ENCODE measurements at regions not wholly inside any gene's neighbourhood (a gene's known extent, or its start where the extent isn't known, plus 50 kb on each side); places are given as distances from the start of the nearest gene placed in this dataset.

GRCh38 chr9:16337322-16338029 is 533.0 kb downstream of the BNC2 start:
- no peak for TF ChIP-seq FOXA1 (IDR thresholded peaks at IDR 0.05)
- TF ChIP-seq FOXK2 (IDR thresholded peaks at IDR 0.05), result no peak
- TF ChIP-seq ARNT (IDR thresholded peaks at IDR 0.05), result no peak
- no peak for TF ChIP-seq SP1 (IDR thresholded peaks at IDR 0.05)
- TF ChIP-seq TARDBP (IDR thresholded peaks at IDR 0.05), result no peak
- TF ChIP-seq ZNF384 (IDR thresholded peaks at IDR 0.05), result no peak
- TF ChIP-seq SUZ12 (IDR thresholded peaks at IDR 0.05), result no peak
- no peak for TF ChIP-seq ELF4 (IDR thresholded peaks at IDR 0.05)
- no peak for TF ChIP-seq PKNOX1 (IDR thresholded peaks at IDR 0.05)
- no peak for TF ChIP-seq NFRKB (IDR thresholded peaks at IDR 0.05)
